ENCODE measurements at regions not wholly inside any gene's neighbourhood (a gene's known extent, or its start where the extent isn't known, plus 50 kb on each side); places are given as distances from the start of the nearest gene placed in this dataset.
"Not testable (repeated sequence)": the region's sequence is repeated elsewhere in the genome, so short reads cannot be mapped to it uniquely, and the experiment has no call there.

DNA sequence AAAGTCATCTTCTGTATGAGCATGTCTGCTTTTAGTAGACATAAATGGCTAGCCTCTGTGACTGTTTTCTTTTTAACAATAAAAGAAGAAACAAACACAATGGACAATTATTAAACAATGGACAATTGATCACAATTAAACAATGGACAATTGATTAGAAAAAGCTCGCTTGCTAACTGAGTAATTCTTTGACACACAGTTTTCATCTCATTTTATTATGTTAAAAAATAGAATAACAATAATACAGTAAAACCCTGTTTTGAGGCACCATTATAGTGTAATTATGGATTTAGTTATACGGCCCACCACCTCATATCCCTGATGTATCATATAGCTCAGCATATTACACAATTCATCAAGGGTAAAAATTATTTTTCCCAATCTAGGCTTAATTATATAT lies 989.0 kb downstream of the LTN1 start:
- DNase-seq; H3K9ac ChIP-seq (ENCODE audit: insufficient read depth in 1 of 2, low read length in 2 of 2); H3K4me1 ChIP-seq (ENCODE audit: control insufficient read depth in 5 of 5, insufficient read depth in 5 of 5, low read length in 5 of 5); H3K36me3 ChIP-seq (ENCODE audit: control insufficient read depth in 4 of 4, insufficient read depth in 4 of 4, low read length in 4 of 4); H3K27ac ChIP-seq (ENCODE audit: low read depth in 1 of 2, low read length in 1 of 2); H3K4me3 ChIP-seq; H3K9me3 ChIP-seq (ENCODE audit: control insufficient read depth in 4 of 4, insufficient read depth in 3 of 4, low read length in 3 of 4); ATAC-seq (ENCODE audit: insufficient read depth, low FRiP score); H3K27me3 ChIP-seq (ENCODE audit: control insufficient read depth in 3 of 3, insufficient read depth in 3 of 3, low read length in 2 of 3): not testable (repeated sequence)
- 94 to 98% methylated on average over 2 of the region's 2 CpGs for WGBS, 2 donors

DNA sequence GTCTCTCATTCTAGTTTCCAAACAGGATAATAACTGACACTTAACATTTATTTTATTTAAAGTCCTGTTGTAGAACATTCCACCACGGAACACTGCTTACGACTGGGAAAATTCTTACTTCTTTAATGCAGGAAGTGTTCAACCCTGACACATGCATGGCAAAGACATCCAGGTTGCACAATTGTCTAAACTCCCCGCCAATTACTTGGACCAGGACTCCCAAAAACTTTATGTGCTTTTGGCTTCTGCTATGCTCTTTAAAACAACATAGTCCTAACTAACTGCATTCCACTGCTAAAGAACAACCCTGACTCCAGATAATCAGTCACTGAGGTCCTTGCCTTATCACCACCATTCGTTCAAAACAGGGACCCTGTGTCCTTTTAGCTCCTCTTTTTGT lies 995.8 kb downstream of the LTN1 start:
- WGBS, 2 donors = 55 to 74% methylated on average over 4 of the region's 4 CpGs
- not testable (repeated sequence) for H3K27me3 ChIP-seq (ENCODE audit: control insufficient read depth in 3 of 3, insufficient read depth in 3 of 3, low read length in 2 of 3); H3K4me3 ChIP-seq; H3K4me1 ChIP-seq (ENCODE audit: control insufficient read depth in 5 of 5, insufficient read depth in 5 of 5, low read length in 5 of 5); DNase-seq; H3K9ac ChIP-seq (ENCODE audit: insufficient read depth in 1 of 2, low read length in 2 of 2); H3K27ac ChIP-seq (ENCODE audit: low read depth in 1 of 2, low read length in 1 of 2); H3K36me3 ChIP-seq (ENCODE audit: control insufficient read depth in 4 of 4, insufficient read depth in 4 of 4, low read length in 4 of 4); ATAC-seq (ENCODE audit: insufficient read depth, low FRiP score); H3K9me3 ChIP-seq (ENCODE audit: control insufficient read depth in 4 of 4, insufficient read depth in 3 of 4, low read length in 3 of 4)

- H3K4me1 ChIP-seq (ENCODE audit: control insufficient read depth in 5 of 5, insufficient read depth in 5 of 5, low read length in 5 of 5); H3K9ac ChIP-seq (ENCODE audit: insufficient read depth in 1 of 2, low read length in 2 of 2); H3K27ac ChIP-seq (ENCODE audit: low read depth in 1 of 2, low read length in 1 of 2); H3K4me3 ChIP-seq; H3K36me3 ChIP-seq (ENCODE audit: control insufficient read depth in 4 of 4, insufficient read depth in 4 of 4, low read length in 4 of 4); ATAC-seq (ENCODE audit: insufficient read depth, low FRiP score); H3K27me3 ChIP-seq (ENCODE audit: control insufficient read depth in 3 of 3, insufficient read depth in 3 of 3, low read length in 2 of 3); H3K9me3 ChIP-seq (ENCODE audit: control insufficient read depth in 4 of 4, insufficient read depth in 3 of 4, low read length in 3 of 4); DNase-seq: not testable (repeated sequence)
- 73 to 79% methylated on average over 2 of the region's 2 CpGs for WGBS, 2 donors
Measured at GRCh38 chr21:27984663-27985325, 1007.9 kb downstream of the LTN1 start.

DNA sequence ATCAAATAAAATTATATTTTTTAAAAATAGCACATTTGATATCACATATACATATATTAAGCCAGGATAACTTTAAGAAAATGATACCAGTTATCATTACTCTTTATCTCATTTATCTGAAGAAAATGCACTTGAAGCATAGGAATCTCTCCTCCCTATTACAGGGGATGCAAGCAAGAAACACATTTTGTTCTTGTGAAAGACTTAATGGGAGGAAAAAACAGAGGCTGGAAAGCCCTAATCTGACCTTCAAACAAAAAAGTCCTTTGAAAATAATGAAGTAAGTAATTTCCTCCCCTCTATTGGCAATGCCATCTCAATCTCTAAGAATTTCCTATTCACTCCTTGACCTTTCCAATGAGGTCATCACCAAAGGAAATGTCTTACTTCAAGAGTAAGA lies 1012.6 kb upstream of the ADAMTS5 start:
- not testable (repeated sequence) for H3K4me1 ChIP-seq (ENCODE audit: control insufficient read depth in 5 of 5, insufficient read depth in 5 of 5, low read length in 5 of 5); H3K27me3 ChIP-seq (ENCODE audit: control insufficient read depth in 3 of 3, insufficient read depth in 3 of 3, low read length in 2 of 3); H3K27ac ChIP-seq (ENCODE audit: low read depth in 1 of 2, low read length in 1 of 2); H3K9me3 ChIP-seq (ENCODE audit: control insufficient read depth in 4 of 4, insufficient read depth in 3 of 4, low read length in 3 of 4); H3K9ac ChIP-seq (ENCODE audit: insufficient read depth in 1 of 2, low read length in 2 of 2); H3K36me3 ChIP-seq (ENCODE audit: control insufficient read depth in 4 of 4, insufficient read depth in 4 of 4, low read length in 4 of 4); ATAC-seq (ENCODE audit: insufficient read depth, low FRiP score); H3K4me3 ChIP-seq; DNase-seq

DNA sequence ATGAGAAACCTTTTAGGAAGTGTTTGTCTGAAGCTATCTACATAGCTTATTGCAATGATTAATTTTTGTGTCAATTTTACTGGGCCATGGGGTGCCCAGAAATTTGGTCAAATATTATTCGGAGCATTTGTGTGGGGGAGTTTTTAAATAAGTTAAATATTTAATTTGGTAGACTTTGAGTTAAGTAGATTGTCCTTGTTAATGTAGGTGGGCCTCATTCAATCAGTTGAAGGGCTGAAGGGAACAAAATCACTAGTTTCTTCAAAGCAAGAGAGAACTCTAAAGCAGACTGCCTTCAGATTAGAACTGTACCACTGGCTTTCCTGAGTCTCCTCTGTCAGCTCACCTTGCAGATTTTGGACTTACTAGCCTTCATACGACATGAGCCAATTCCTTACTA lies 1008.6 kb upstream of the ADAMTS5 start:
- WGBS, 2 donors = 86 to 91% methylated on average over 2 of the region's 2 CpGs
- TF ChIP-seq, protein P1, sequence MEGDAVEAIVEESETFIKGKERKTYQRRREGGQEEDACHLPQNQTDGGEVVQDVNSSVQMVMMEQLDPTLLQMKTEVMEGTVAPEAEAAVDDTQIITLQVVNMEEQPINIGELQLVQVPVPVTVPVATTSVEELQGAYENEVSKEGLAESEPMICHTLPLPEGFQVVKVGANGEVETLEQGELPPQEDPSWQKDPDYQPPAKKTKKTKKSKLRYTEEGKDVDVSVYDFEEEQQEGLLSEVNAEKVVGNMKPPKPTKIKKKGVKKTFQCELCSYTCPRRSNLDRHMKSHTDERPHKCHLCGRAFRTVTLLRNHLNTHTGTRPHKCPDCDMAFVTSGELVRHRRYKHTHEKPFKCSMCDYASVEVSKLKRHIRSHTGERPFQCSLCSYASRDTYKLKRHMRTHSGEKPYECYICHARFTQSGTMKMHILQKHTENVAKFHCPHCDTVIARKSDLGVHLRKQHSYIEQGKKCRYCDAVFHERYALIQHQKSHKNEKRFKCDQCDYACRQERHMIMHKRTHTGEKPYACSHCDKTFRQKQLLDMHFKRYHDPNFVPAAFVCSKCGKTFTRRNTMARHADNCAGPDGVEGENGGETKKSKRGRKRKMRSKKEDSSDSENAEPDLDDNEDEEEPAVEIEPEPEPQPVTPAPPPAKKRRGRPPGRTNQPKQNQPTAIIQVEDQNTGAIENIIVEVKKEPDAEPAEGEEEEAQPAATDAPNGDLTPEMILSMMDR (IDR thresholded peaks at IDR 0.05; ENCODE audit: control extremely low read depth, extremely low read depth) = no peak
- ATAC-seq (ENCODE audit: insufficient read depth, low FRiP score) = no peak

DNA sequence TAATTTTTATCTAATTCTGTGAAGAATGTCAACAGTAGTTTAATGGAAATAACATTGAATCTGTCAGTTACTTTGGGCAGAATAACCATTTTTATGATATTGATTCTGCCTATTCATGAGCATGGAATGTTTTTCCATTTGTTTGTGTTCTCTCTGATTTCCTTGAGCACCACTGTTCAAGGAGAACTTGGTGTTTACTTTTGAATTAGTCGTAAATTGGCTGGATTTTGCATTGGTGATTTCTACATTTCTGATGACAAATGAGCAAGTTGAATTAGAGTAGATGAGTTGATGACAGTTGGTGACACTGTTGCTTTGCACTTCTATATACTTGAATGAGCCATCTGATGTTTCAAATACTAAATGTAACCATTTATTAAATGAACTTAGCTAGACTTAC lies 1007.3 kb upstream of the ADAMTS5 start:
- H3K9me3 ChIP-seq (ENCODE audit: control insufficient read depth in 4 of 4, insufficient read depth in 3 of 4, low read length in 3 of 4); H3K4me1 ChIP-seq (ENCODE audit: control insufficient read depth in 5 of 5, insufficient read depth in 5 of 5, low read length in 5 of 5); DNase-seq; ATAC-seq (ENCODE audit: insufficient read depth, low FRiP score); H3K9ac ChIP-seq (ENCODE audit: insufficient read depth in 1 of 2, low read length in 2 of 2); H3K4me3 ChIP-seq; H3K27me3 ChIP-seq (ENCODE audit: control insufficient read depth in 3 of 3, insufficient read depth in 3 of 3, low read length in 2 of 3); H3K27ac ChIP-seq (ENCODE audit: low read depth in 1 of 2, low read length in 1 of 2); H3K36me3 ChIP-seq (ENCODE audit: control insufficient read depth in 4 of 4, insufficient read depth in 4 of 4, low read length in 4 of 4): not testable (repeated sequence)
- WGBS, 2 donors = 84 to 86% methylated on average over 1 of the region's 1 CpG

More for the DNA sequence above, 1008.6 kb upstream of the ADAMTS5 start:
- H3K4me3 ChIP-seq = no peak overlapping the region
- H3K27me3 ChIP-seq (ENCODE audit: control insufficient read depth in 3 of 3, insufficient read depth in 3 of 3, low read length in 2 of 3) = no peaks in the 10 kb centered on the region
- H3K4me1 ChIP-seq (ENCODE audit: control insufficient read depth in 5 of 5, insufficient read depth in 5 of 5, low read length in 5 of 5) = peaks cover 0 to 2% (median 0%) of the 10 kb centered on the region in 5 donors
- no peaks in the 10 kb centered on the region for H3K9me3 ChIP-seq (ENCODE audit: control insufficient read depth in 4 of 4, insufficient read depth in 3 of 4, low read length in 3 of 4)
- no peak for DNase-seq
- H3K9ac ChIP-seq (ENCODE audit: insufficient read depth in 1 of 2, low read length in 2 of 2) = no peak overlapping the region
- H3K27ac ChIP-seq (ENCODE audit: low read depth in 1 of 2, low read length in 1 of 2) = no peak overlapping the region
- no peaks in the 10 kb centered on the region for H3K36me3 ChIP-seq (ENCODE audit: control insufficient read depth in 4 of 4, insufficient read depth in 4 of 4, low read length in 4 of 4)

- not testable (repeated sequence) for DNase-seq; ATAC-seq (ENCODE audit: insufficient read depth, low FRiP score); H3K27ac ChIP-seq (ENCODE audit: low read depth in 1 of 2, low read length in 1 of 2); H3K4me1 ChIP-seq (ENCODE audit: control insufficient read depth in 5 of 5, insufficient read depth in 5 of 5, low read length in 5 of 5); H3K9ac ChIP-seq (ENCODE audit: insufficient read depth in 1 of 2, low read length in 2 of 2); H3K36me3 ChIP-seq (ENCODE audit: control insufficient read depth in 4 of 4, insufficient read depth in 4 of 4, low read length in 4 of 4); H3K4me3 ChIP-seq; H3K9me3 ChIP-seq (ENCODE audit: control insufficient read depth in 4 of 4, insufficient read depth in 3 of 4, low read length in 3 of 4); H3K27me3 ChIP-seq (ENCODE audit: control insufficient read depth in 3 of 3, insufficient read depth in 3 of 3, low read length in 2 of 3)
Measured at GRCh38 chr21:27968240-27968639, 1001.4 kb upstream of the ADAMTS5 start.

Measured in lung (tissue), 11 donors.